HTR-8/SVneo (cell line): ENCODE measurements at regions not wholly inside any gene's neighbourhood (a gene's known extent, or its start where the extent isn't known, plus 50 kb on each side); places are given as distances from the start of the nearest gene placed in this dataset.

ENCODE experiments used
- DNase-seq: peaks from one replicate; pipeline ENCODE4 v3.0.0; 2011; ENCODE audit warnings: low spot score, mixed read lengths; ENCODE audit not compliant: insufficient read length
- FAIRE-seq: peaks from 2 replicates; lab custom pipeline; 2011; peaks lifted over from hg19 to GRCh38; lab: Jason Lieb, UNC

GRCh38 chr11:28566339-28567089 is 458.3 kb downstream of the METTL15 start:
- FAIRE-seq (peak; percentile 70), DNase-seq (peak; percentile 80)

- DNase-seq (no peak), FAIRE-seq (no peak)
Measured at GRCh38 chr11:28559492-28559891, 451.3 kb downstream of the METTL15 start.

- FAIRE-seq, result no peak
Measured at GRCh38 chr11:28547321-28547741, 439.1 kb downstream of the METTL15 start.

GRCh38 chr11:28545536-28545935 is 437.3 kb downstream of the METTL15 start:
- no peak for DNase-seq
- FAIRE-seq, result no peak

More at GRCh38 chr11:28547321-28547741, 439.1 kb downstream of the METTL15 start:
- DNase-seq, result no peak

- DNase-seq (no peak), FAIRE-seq (no peak)
Measured at GRCh38 chr11:28542561-28542960, 434.4 kb downstream of the METTL15 start.

- peak; percentile 89 for FAIRE-seq
- no peak for DNase-seq
Measured at GRCh38 chr11:28539239-28540030, 431.2 kb downstream of the METTL15 start.

- DNase-seq (no peak), FAIRE-seq (no peak)
Measured at GRCh38 chr11:28537822-28538221, 429.6 kb downstream of the METTL15 start.

GRCh38 chr11:28536504-28537267 is 428.5 kb downstream of the METTL15 start:
- FAIRE-seq (no peak), DNase-seq (no peak)

GRCh38 chr11:28535677-28536076 is 427.5 kb downstream of the METTL15 start:
- no peak for FAIRE-seq
- no peak for DNase-seq

GRCh38 chr11:28529540-28530410 is 421.6 kb downstream of the METTL15 start:
- no peak for DNase-seq
- FAIRE-seq, result no peak

- no peak for DNase-seq
- no peak for FAIRE-seq
Measured at GRCh38 chr11:28529046-28529445, 420.9 kb downstream of the METTL15 start.

- no peak for FAIRE-seq
- DNase-seq, result no peak
Measured at GRCh38 chr11:28528217-28528616, 420.0 kb downstream of the METTL15 start.

GRCh38 chr11:28526406-28526751 is 418.2 kb downstream of the METTL15 start:
- DNase-seq, result no peak
- FAIRE-seq, result no peak

GRCh38 chr11:28525636-28526405 is 417.6 kb downstream of the METTL15 start:
- DNase-seq (no peak), FAIRE-seq (no peak)

- FAIRE-seq, result no peak
Measured at GRCh38 chr11:28524098-28524497, 415.9 kb downstream of the METTL15 start.

GRCh38 chr11:28521075-28521474 is 412.9 kb downstream of the METTL15 start:
- no peak for DNase-seq
- no peak for FAIRE-seq

More at GRCh38 chr11:28524098-28524497, 415.9 kb downstream of the METTL15 start:
- DNase-seq, result no peak

GRCh38 chr11:28520291-28520690 is 412.1 kb downstream of the METTL15 start:
- DNase-seq (no peak), FAIRE-seq (no peak)

- DNase-seq (no peak), FAIRE-seq (no peak)
Measured at GRCh38 chr11:28518825-28519224, 410.6 kb downstream of the METTL15 start.

- DNase-seq, result no peak
- no peak for FAIRE-seq
Measured at GRCh38 chr11:28517621-28518020, 409.4 kb downstream of the METTL15 start.
